Neural cell (in vitro differentiated cells): ENCODE measurements at regions not wholly inside any gene's neighbourhood (a gene's known extent, or its start where the extent isn't known, plus 50 kb on each side); places are given as distances from the start of the nearest gene placed in this dataset.

ENCODE experiments used
- CTCF ChIP-seq: fragments of 450-650 bp; IDR thresholded peaks from 2 replicates; pipeline ENCODE4 v1.5.1; 2014; ENCODE audit warnings: antibody characterized with exemption, mild to moderate bottlenecking, moderate library complexity; ENCODE audit not compliant: poor library complexity, severe bottlenecking
- EP300 ChIP-seq: fragments of 450-650 bp; conservative IDR thresholded peaks from 2 replicates; pipeline ENCODE4 v1.6.1; 2014; ENCODE audit warnings: antibody characterized with exemption, mild to moderate bottlenecking, moderate library complexity; ENCODE audit not compliant: poor library complexity, severe bottlenecking
- MXI1 ChIP-seq: fragments of 450-650 bp; conservative IDR thresholded peaks from 2 replicates; pipeline ENCODE4 v1.6.1; 2014; ENCODE audit warnings: antibody characterized with exemption, mild to moderate bottlenecking; ENCODE audit not compliant: poor library complexity, severe bottlenecking
- RAD21 ChIP-seq: fragments of 450-650 bp; conservative IDR thresholded peaks from 2 replicates; pipeline ENCODE4 v1.6.1; 2014; ENCODE audit warnings: antibody characterized with exemption, mild to moderate bottlenecking, moderate library complexity
- TF ChIP-seq, protein P1 (sequence below): IDR thresholded peaks from 2 replicates; pipeline ENCODE4 v1.6.1; 2012; ENCODE audit warnings: borderline replicate concordance

DNA sequence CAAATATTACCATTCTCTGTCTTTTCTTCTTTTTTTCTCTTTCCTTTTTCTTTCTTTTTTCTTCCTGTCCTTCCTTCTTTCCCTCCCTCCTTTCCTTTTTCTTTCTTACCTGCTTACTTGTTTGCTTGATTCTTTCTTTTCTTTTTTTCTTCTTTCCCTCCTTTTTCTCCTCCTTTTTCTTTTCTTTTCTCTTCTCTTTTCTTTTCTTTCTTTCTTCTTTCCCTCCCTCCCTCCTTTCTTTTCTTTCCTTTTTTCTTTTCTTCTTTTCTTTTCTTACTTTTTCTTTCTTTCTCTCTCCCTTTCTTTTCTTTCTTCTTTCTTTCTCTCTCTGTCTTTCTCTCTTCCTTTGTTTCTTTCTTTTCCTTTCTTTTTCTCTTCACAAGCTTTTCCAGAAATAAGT, 697.4 kb upstream of the ADGRL3 start:
- TF ChIP-seq EP300, result no peak
- no peak for TF ChIP-seq CTCF
- TF ChIP-seq, protein P1, sequence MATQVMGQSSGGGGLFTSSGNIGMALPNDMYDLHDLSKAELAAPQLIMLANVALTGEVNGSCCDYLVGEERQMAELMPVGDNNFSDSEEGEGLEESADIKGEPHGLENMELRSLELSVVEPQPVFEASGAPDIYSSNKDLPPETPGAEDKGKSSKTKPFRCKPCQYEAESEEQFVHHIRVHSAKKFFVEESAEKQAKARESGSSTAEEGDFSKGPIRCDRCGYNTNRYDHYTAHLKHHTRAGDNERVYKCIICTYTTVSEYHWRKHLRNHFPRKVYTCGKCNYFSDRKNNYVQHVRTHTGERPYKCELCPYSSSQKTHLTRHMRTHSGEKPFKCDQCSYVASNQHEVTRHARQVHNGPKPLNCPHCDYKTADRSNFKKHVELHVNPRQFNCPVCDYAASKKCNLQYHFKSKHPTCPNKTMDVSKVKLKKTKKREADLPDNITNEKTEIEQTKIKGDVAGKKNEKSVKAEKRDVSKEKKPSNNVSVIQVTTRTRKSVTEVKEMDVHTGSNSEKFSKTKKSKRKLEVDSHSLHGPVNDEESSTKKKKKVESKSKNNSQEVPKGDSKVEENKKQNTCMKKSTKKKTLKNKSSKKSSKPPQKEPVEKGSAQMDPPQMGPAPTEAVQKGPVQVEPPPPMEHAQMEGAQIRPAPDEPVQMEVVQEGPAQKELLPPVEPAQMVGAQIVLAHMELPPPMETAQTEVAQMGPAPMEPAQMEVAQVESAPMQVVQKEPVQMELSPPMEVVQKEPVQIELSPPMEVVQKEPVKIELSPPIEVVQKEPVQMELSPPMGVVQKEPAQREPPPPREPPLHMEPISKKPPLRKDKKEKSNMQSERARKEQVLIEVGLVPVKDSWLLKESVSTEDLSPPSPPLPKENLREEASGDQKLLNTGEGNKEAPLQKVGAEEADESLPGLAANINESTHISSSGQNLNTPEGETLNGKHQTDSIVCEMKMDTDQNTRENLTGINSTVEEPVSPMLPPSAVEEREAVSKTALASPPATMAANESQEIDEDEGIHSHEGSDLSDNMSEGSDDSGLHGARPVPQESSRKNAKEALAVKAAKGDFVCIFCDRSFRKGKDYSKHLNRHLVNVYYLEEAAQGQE, result no peak
- TF ChIP-seq RAD21, result no peak
- TF ChIP-seq MXI1, result no peak
